ENCODE measurements at regions not wholly inside any gene's neighbourhood (a gene's known extent, or its start where the extent isn't known, plus 50 kb on each side); places are given as distances from the start of the nearest gene placed in this dataset.
"Not testable (repeated sequence)": the region's sequence is repeated elsewhere in the genome, so short reads cannot be mapped to it uniquely, and the experiment has no call there.

GRCh38 chr4:40681600-40681999, 51.9 kb upstream of the RBM47 start:
- no peaks in the 10 kb centered on the region for H3K36me3 Mint-ChIP-seq (ENCODE audit: low read depth)
- H3K9me3 Mint-ChIP-seq (ENCODE audit: low read depth) = no peaks in the 10 kb centered on the region
- H3K27ac Mint-ChIP-seq = no peak overlapping the region
- H3K4me1 Mint-ChIP-seq = peaks cover 10% of the 10 kb centered on the region
- POLR2A ChIA-PET = no interaction called here
- CTCF ChIA-PET = interaction anchor here (1.6 to 3.0 kb wide), 2 partner anchors 9 to 18 kb away, joined by 4 to 10 read pairs; no protein-coding TSS in a partner anchor
- no peak overlapping the region for H3K4me3 Mint-ChIP-seq
- peaks cover 3% of the 10 kb centered on the region for H3K27me3 Mint-ChIP-seq
- DNase-seq (no peak), ATAC-seq (no peak)
- intact Hi-C loops (cut with DNase I, micrococcal nuclease) = no loop called here

GRCh38 chr4:40682290-40683101, 52.8 kb upstream of the RBM47 start:
- ChIA-PET POLR2A (interaction anchor here (1.3 kb wide), 1 partner anchor 9 kb away, joined by 5 read pairs; no protein-coding TSS in a partner anchor), CTCF (interaction anchor here (1.6 to 3.0 kb wide), 2 partner anchors 10 to 19 kb away, joined by 4 to 10 read pairs; no protein-coding TSS in a partner anchor)
- Mint-ChIP-seq H3K27me3 (peaks cover 3% of the 10 kb centered on the region), H3K36me3 (ENCODE audit: low read depth) (no peaks in the 10 kb centered on the region), H3K4me1 (peaks cover 10% of the 10 kb centered on the region), H3K9me3 (ENCODE audit: low read depth) (no peaks in the 10 kb centered on the region), H3K4me3 (no peak overlapping the region), H3K27ac (peak overlapping the region; percentile 82)
- peak; percentile 63 for DNase-seq
- intact Hi-C loops (cut with DNase I, micrococcal nuclease) = no loop called here
- ATAC-seq = peak; percentile 82

GRCh38 chr4:40683536-40684145, 54.0 kb upstream of the RBM47 start:
- CTCF ChIA-PET = interaction anchor here (0.7 to 3.0 kb wide), 3 partner anchors 9 to 19 kb away, joined by 3 to 10 read pairs (median 5); no protein-coding TSS in a partner anchor
- H3K27ac Mint-ChIP-seq; ATAC-seq; H3K9me3 Mint-ChIP-seq (ENCODE audit: low read depth); H3K36me3 Mint-ChIP-seq (ENCODE audit: low read depth); DNase-seq; H3K27me3 Mint-ChIP-seq; intact Hi-C loops (cut with DNase I, micrococcal nuclease); H3K4me3 Mint-ChIP-seq: not testable (repeated sequence)
- POLR2A ChIA-PET = interaction anchor here (1.3 kb wide), 1 partner anchor 10 kb away, joined by 5 read pairs; no protein-coding TSS in a partner anchor
- H3K4me1 Mint-ChIP-seq = peaks cover 21% of the 10 kb centered on the region

- POLR2A ChIA-PET = no interaction called here
- no peak for DNase-seq
- intact Hi-C loops (cut with DNase I, micrococcal nuclease) = no loop called here
- Mint-ChIP-seq H3K27me3 (peaks cover 3% of the 10 kb centered on the region), H3K4me1 (peaks cover 23% of the 10 kb centered on the region), H3K9me3 (ENCODE audit: low read depth) (no peaks in the 10 kb centered on the region), H3K27ac (no peak overlapping the region), H3K4me3 (no peak overlapping the region), H3K36me3 (ENCODE audit: low read depth) (no peaks in the 10 kb centered on the region)
- CTCF ChIA-PET = interaction anchor here (0.7 kb wide), 1 partner anchor 10 kb away, joined by 3 read pairs; no protein-coding TSS in a partner anchor
- ATAC-seq = no peak
Measured at GRCh38 chr4:40684404-40684803, 54.7 kb upstream of the RBM47 start.

GRCh38 chr4:40685300-40685699, 55.6 kb upstream of the RBM47 start:
- Mint-ChIP-seq H3K9me3 (ENCODE audit: low read depth) (no peaks in the 10 kb centered on the region), H3K4me1 (peaks cover 23% of the 10 kb centered on the region), H3K27me3 (peaks cover 4% of the 10 kb centered on the region), H3K27ac (no peak overlapping the region), H3K36me3 (ENCODE audit: low read depth) (no peaks in the 10 kb centered on the region), H3K4me3 (no peak overlapping the region)
- intact Hi-C loops (cut with DNase I, micrococcal nuclease) = no loop called here
- POLR2A ChIA-PET = no interaction called here
- no peak for DNase-seq
- CTCF ChIA-PET = no interaction called here
- no peak for ATAC-seq

- H3K9me3 Mint-ChIP-seq (ENCODE audit: low read depth) = no peaks in the 10 kb centered on the region
- ATAC-seq = no peak
- no peak overlapping the region for H3K27ac Mint-ChIP-seq
- no peak overlapping the region for H3K4me3 Mint-ChIP-seq
- ChIA-PET CTCF (no interaction called here), POLR2A (no interaction called here)
- no peak for DNase-seq
- peaks cover 1% of the 10 kb centered on the region for H3K27me3 Mint-ChIP-seq
- intact Hi-C loops (cut with DNase I, micrococcal nuclease) = no loop called here
- H3K4me1 Mint-ChIP-seq = peaks cover 23% of the 10 kb centered on the region
- H3K36me3 Mint-ChIP-seq (ENCODE audit: low read depth) = no peaks in the 10 kb centered on the region
Measured at GRCh38 chr4:40686081-40686913, 56.6 kb upstream of the RBM47 start.

GRCh38 chr4:40687676-40688389, 58.2 kb upstream of the RBM47 start:
- CTCF ChIA-PET = interaction anchor here (0.6 to 1.4 kb wide), 6 partner anchors 12 to 183 kb away, joined by 3 to 8 read pairs (median 6); no protein-coding TSS in a partner anchor
- Mint-ChIP-seq H3K36me3 (ENCODE audit: low read depth) (no peaks in the 10 kb centered on the region), H3K4me3 (no peak overlapping the region)

GRCh38 chr4:40688446-40689095, 58.9 kb upstream of the RBM47 start:
- ChIA-PET POLR2A (interaction anchor here (0.6 to 1.2 kb wide), 4 partner anchors 12 to 453 kb away, joined by 3 to 12 read pairs (median 4); no protein-coding TSS in a partner anchor), CTCF (interaction anchor here (0.6 to 1.4 kb wide), 7 partner anchors 10 to 184 kb away, joined by 3 to 8 read pairs (median 4); no protein-coding TSS in a partner anchor)
- intact Hi-C loops (cut with DNase I, micrococcal nuclease) = loop anchor here (1.0 to 2.0 kb wide), 5 partner anchors 14 to 33 kb away; no protein-coding TSS in a partner anchor
- Mint-ChIP-seq H3K27ac (peak overlapping the region; percentile 91), H3K36me3 (ENCODE audit: low read depth) (no peaks in the 10 kb centered on the region), H3K9me3 (ENCODE audit: low read depth) (no peaks in the 10 kb centered on the region), H3K4me3 (no peak overlapping the region), H3K27me3 (peaks cover 1% of the 10 kb centered on the region), H3K4me1 (peaks cover 15% of the 10 kb centered on the region)
- DNase-seq = peak; percentile 57
- peak; percentile 97 for ATAC-seq

More at GRCh38 chr4:40687676-40688389, 58.2 kb upstream of the RBM47 start:
- Mint-ChIP-seq H3K9me3 (ENCODE audit: low read depth) (no peaks in the 10 kb centered on the region), H3K27ac (peak overlapping the region; percentile 91), H3K27me3 (peaks cover 1% of the 10 kb centered on the region), H3K4me1 (peaks cover 15% of the 10 kb centered on the region)
- POLR2A ChIA-PET = interaction anchor here (0.6 to 1.2 kb wide), 4 partner anchors 11 to 452 kb away, joined by 3 to 12 read pairs (median 4); no protein-coding TSS in a partner anchor
- intact Hi-C loops (cut with DNase I, micrococcal nuclease) = loop anchor here (1.0 to 2.0 kb wide), 5 partner anchors 14 to 33 kb away; no protein-coding TSS in a partner anchor
- DNase-seq = no peak
- ATAC-seq = peak; percentile 18

GRCh38 chr4:40693946-40694345, 55.8 kb upstream of the NSUN7 start:
- H3K36me3 Mint-ChIP-seq (ENCODE audit: low read depth) = no peaks in the 10 kb centered on the region
- H3K27ac Mint-ChIP-seq = no peak overlapping the region
- CTCF ChIA-PET = interaction anchor here (0.5 kb wide), 1 partner anchor 121 kb away, joined by 4 read pairs; no protein-coding TSS in a partner anchor
- peaks cover 5% of the 10 kb centered on the region for H3K27me3 Mint-ChIP-seq
- DNase-seq (no peak), ATAC-seq (no peak)
- intact Hi-C loops (cut with DNase I, micrococcal nuclease) = no loop called here
- H3K9me3 Mint-ChIP-seq (ENCODE audit: low read depth) = no peaks in the 10 kb centered on the region
- POLR2A ChIA-PET = no interaction called here
- peaks cover 4% of the 10 kb centered on the region for H3K4me1 Mint-ChIP-seq
- no peak overlapping the region for H3K4me3 Mint-ChIP-seq

- H3K4me1 Mint-ChIP-seq = peaks cover 30% of the 10 kb centered on the region
- H3K36me3 Mint-ChIP-seq (ENCODE audit: low read depth) = not testable (repeated sequence)
- CTCF ChIA-PET = interaction anchor here (0.7 kb wide), 1 partner anchor 25 kb away, joined by 3 read pairs; no protein-coding TSS in a partner anchor
Measured at GRCh38 chr4:40697476-40697875, 52.3 kb upstream of the NSUN7 start.

More at GRCh38 chr4:40697476-40697875, 52.3 kb upstream of the NSUN7 start:
- H3K27me3 Mint-ChIP-seq; H3K27ac Mint-ChIP-seq; POLR2A ChIA-PET; intact Hi-C loops (cut with DNase I, micrococcal nuclease); H3K4me3 Mint-ChIP-seq; DNase-seq; ATAC-seq; H3K9me3 Mint-ChIP-seq (ENCODE audit: low read depth): not testable (repeated sequence)

Measured in activated CD4-positive, alpha-beta T cell treated with anti-CD3 and anti-CD28 coated beads for 36 hours (primary cell).